ENCODE measurements at regions not wholly inside any gene's neighbourhood (a gene's known extent, or its start where the extent isn't known, plus 50 kb on each side); places are given as distances from the start of the nearest gene placed in this dataset.

- TF ChIP-seq TAF1 (IDR thresholded peaks at IDR 0.05; ENCODE audit: borderline replicate concordance, low read depth, low read length) (no peak), POLR2AphosphoS5 (IDR thresholded peaks at IDR 0.05; ENCODE audit: low read depth, low read length) (no peak)
Observed at GRCh38 chr3:143208976-143209714, 89.6 kb downstream of the CHST2 start.

Measured in GM12892 (cell line).